Hepatocyte (in vitro differentiated cells): ENCODE measurements at regions not wholly inside any gene's neighbourhood (a gene's known extent, or its start where the extent isn't known, plus 50 kb on each side); places are given as distances from the start of the nearest gene placed in this dataset.

ENCODE experiments used
- CTCF ChIP-seq: fragments of 200-600 bp; sonication (generic); IDR thresholded peaks from 2 replicates; pipeline ENCODE4 v1.5.1; 2016; ENCODE audit warnings: antibody characterized with exemption, mild to moderate bottlenecking; ENCODE audit not compliant: poor library complexity
- EZH2 ChIP-seq: fragments of 200-600 bp; sonication (generic); IDR thresholded peaks from 2 replicates; pipeline ENCODE4 v1.6.1; 2016; ENCODE audit warnings: antibody characterized with exemption, mild to moderate bottlenecking, borderline replicate concordance
- EZH2phosphoT487 ChIP-seq: fragments of 200-600 bp; sonication (generic); IDR thresholded peaks from one replicate; pipeline ENCODE4 v1.6.1; 2018; ENCODE audit warnings: antibody characterized with exemption, mild to moderate bottlenecking, low read depth, moderate library complexity; ENCODE audit not compliant: unreplicated experiment, severe bottlenecking

GRCh38 chr18:41660654-41661053 lies 294.4 kb upstream of the PIK3C3 start:
- TF ChIP-seq CTCF (no peak), EZH2phosphoT487 (no peak), EZH2 (no peak)
